OCI-LY7 (cell line): ENCODE measurements at regions not wholly inside any gene's neighbourhood (a gene's known extent, or its start where the extent isn't known, plus 50 kb on each side); places are given as distances from the start of the nearest gene placed in this dataset.

Experiments
- BruUV-seq: library from RNA; stranded (reverse); fragments of 400-500 nt; replicated peaks from 2 replicates; lab custom pipeline; 2021; lab: Mats Ljungman, UMichigan
- CTCF ChIA-PET: fragments of 300-600 bp; sonication (Branson Sonifier 250); formaldehyde crosslinking; loops from one replicate; lab custom pipeline; 2022; ENCODE audit warnings: antibody characterized with exemption; ENCODE audit not compliant: unreplicated experiment; lab: Charles Lee
- POLR2A ChIA-PET: fragments of 300-600 bp; sonication (Branson Sonifier 250); formaldehyde crosslinking; loops from one replicate; lab custom pipeline; 2022; ENCODE audit warnings: antibody characterized with exemption; lab: Charles Lee
- DNase-seq: peaks from one replicate; pipeline ENCODE4 v3.0.0-alpha.2; 2015; ENCODE audit warnings: low spot score
- H2AFZ ChIP-seq: fragments of 200-600 bp; sonication (generic), shearing (Covaris generic); 2 replicates; pipeline ENCODE4 v1.6.1; 2014; ENCODE audit warnings: mild to moderate bottlenecking, antibody characterized with exemption, low read length, moderate library complexity
- H3K27ac ChIP-seq: fragments of 200-600 bp; sonication (generic); 2 replicates; pipeline ENCODE4 v1.5.1; 2014; ENCODE audit warnings: mixed run types, low read depth, mild to moderate bottlenecking, moderate library complexity, low read length, inconsistent platforms; ENCODE audit not compliant: poor library complexity, severe bottlenecking
- H3K36me3 ChIP-seq: fragments of 200-600 bp; sonication (generic); 2 replicates; pipeline ENCODE4 v1.6.1; 2014; ENCODE audit warnings: mild to moderate bottlenecking, antibody characterized with exemption, low read length, moderate library complexity, mixed read lengths; ENCODE audit not compliant: insufficient read depth
- H3K4me1 ChIP-seq: fragments of 200-600 bp; sonication (generic); 2 replicates; pipeline ENCODE4 v1.5.1; 2014; ENCODE audit warnings: mild to moderate bottlenecking, low read length; ENCODE audit not compliant: insufficient read depth, poor library complexity, severe bottlenecking
- H3K4me2 ChIP-seq: fragments of 200-600 bp; sonication (generic); 2 replicates; pipeline ENCODE4 v1.6.1; 2014; ENCODE audit warnings: mild to moderate bottlenecking, low read length
- H3K4me3 ChIP-seq: fragments of 200-600 bp; sonication (generic); 2 replicates; pipeline ENCODE4 v1.5.1; 2014; ENCODE audit warnings: mild to moderate bottlenecking, low read depth, low read length; ENCODE audit not compliant: poor library complexity, severe bottlenecking
- H3K79me2 ChIP-seq: fragments of 200-600 bp; sonication (generic); 2 replicates; pipeline ENCODE4 v1.6.1; 2016; ENCODE audit warnings: low read depth, mild to moderate bottlenecking, low read length, moderate library complexity, mixed read lengths; ENCODE audit not compliant: insufficient read depth
- H3K9me2 ChIP-seq: fragments of 200-600 bp; sonication (generic); 2 replicates; pipeline ENCODE4 v1.6.1; 2016; ENCODE audit warnings: mild to moderate bottlenecking, low read length, mixed read lengths; ENCODE audit not compliant: insufficient read depth
- H3K9me3 ChIP-seq: fragments of 200-600 bp; sonication (generic); 2 replicates; pipeline ENCODE4 v1.6.1; 2014; ENCODE audit warnings: mild to moderate bottlenecking, mixed run types, low read length, mixed read lengths
- H4K20me1 ChIP-seq: fragments of 200-600 bp; sonication (generic); 2 replicates; pipeline ENCODE4 v1.6.1; 2014; ENCODE audit warnings: mild to moderate bottlenecking, antibody characterized with exemption, low read length, moderate library complexity, mixed read lengths; ENCODE audit not compliant: insufficient read depth
- EZH2phosphoT487 ChIP-seq: fragments of 200-600 bp; sonication (generic); IDR thresholded peaks from 2 replicates; pipeline ENCODE4 v1.6.1; 2018; ENCODE audit warnings: low read depth, borderline replicate concordance, mild to moderate bottlenecking, mixed run types, antibody characterized with exemption, low read length, moderate library complexity, mixed read lengths
- intact Hi-C: fragments of 100-400 bp; cut with micrococcal nuclease; formaldehyde crosslinking; loops from one replicate; pipeline ENCODE4 v1.10.0; 2022; ENCODE audit not compliant: unreplicated experiment
- TF ChIP-seq, protein P1 (sequence below): fragments of 200-600 bp; sonication (generic); conservative IDR thresholded peaks from 2 replicates; pipeline ENCODE4 v1.5.1; 2014; ENCODE audit warnings: mild to moderate bottlenecking, antibody characterized with exemption, low read length, moderate library complexity, mixed read lengths

- TF ChIP-seq, protein P1, sequence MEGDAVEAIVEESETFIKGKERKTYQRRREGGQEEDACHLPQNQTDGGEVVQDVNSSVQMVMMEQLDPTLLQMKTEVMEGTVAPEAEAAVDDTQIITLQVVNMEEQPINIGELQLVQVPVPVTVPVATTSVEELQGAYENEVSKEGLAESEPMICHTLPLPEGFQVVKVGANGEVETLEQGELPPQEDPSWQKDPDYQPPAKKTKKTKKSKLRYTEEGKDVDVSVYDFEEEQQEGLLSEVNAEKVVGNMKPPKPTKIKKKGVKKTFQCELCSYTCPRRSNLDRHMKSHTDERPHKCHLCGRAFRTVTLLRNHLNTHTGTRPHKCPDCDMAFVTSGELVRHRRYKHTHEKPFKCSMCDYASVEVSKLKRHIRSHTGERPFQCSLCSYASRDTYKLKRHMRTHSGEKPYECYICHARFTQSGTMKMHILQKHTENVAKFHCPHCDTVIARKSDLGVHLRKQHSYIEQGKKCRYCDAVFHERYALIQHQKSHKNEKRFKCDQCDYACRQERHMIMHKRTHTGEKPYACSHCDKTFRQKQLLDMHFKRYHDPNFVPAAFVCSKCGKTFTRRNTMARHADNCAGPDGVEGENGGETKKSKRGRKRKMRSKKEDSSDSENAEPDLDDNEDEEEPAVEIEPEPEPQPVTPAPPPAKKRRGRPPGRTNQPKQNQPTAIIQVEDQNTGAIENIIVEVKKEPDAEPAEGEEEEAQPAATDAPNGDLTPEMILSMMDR = no peak
- TF ChIP-seq EZH2phosphoT487 = no peak
- no TSS peak for BruUV-seq
- Histone ChIP-seq H3K9me3 (no peaks in the 10 kb centered on the region), H3K79me2 (no peaks in the 10 kb centered on the region), H3K4me1 (peaks cover 6% of the 10 kb centered on the region), H3K27ac (no peak overlapping the region), H3K9me2 (no peaks in the 10 kb centered on the region), H3K36me3 (no peaks in the 10 kb centered on the region), H3K4me3 (no peak overlapping the region), H3K4me2 (no peak overlapping the region), H4K20me1 (no peaks in the 10 kb centered on the region), H2AFZ (no peak overlapping the region)
- ChIA-PET POLR2A (interaction anchor here (0.7 kb wide), 1 partner anchor 295 kb away, joined by 5 read pairs; no protein-coding TSS in a partner anchor), CTCF (interaction anchor here (0.5 kb wide), 1 partner anchor 72 kb away, joined by 4 read pairs; no protein-coding TSS in a partner anchor)
- DNase-seq = no peak
- intact Hi-C loops = no loop called here
These were observed 415.0 kb downstream of the SFMBT2 start for GRCh38 chr10:6995831-6996230.

- Histone ChIP-seq H3K9me2 (no peaks in the 10 kb centered on the region), H3K27ac (no peak overlapping the region), H3K79me2 (no peaks in the 10 kb centered on the region), H3K4me3 (no peak overlapping the region), H3K36me3 (no peaks in the 10 kb centered on the region), H3K9me3 (no peaks in the 10 kb centered on the region), H2AFZ (no peak overlapping the region), H3K4me2 (no peak overlapping the region), H4K20me1 (no peaks in the 10 kb centered on the region), H3K4me1 (peaks cover 10% of the 10 kb centered on the region)
- TF ChIP-seq EZH2phosphoT487 = no peak
- TF ChIP-seq, protein P1 = no peak
- no TSS peak for BruUV-seq
- POLR2A ChIA-PET = interaction anchor here (0.6 to 0.7 kb wide), 2 partner anchors 102 to 295 kb away, joined by 3 to 5 read pairs; no protein-coding TSS in a partner anchor
- DNase-seq = no peak
- CTCF ChIA-PET = no interaction called here
- intact Hi-C loops = no loop called here
These were observed 415.3 kb upstream of the PRKCQ start for GRCh38 chr10:6995341-6995740.

DNA sequence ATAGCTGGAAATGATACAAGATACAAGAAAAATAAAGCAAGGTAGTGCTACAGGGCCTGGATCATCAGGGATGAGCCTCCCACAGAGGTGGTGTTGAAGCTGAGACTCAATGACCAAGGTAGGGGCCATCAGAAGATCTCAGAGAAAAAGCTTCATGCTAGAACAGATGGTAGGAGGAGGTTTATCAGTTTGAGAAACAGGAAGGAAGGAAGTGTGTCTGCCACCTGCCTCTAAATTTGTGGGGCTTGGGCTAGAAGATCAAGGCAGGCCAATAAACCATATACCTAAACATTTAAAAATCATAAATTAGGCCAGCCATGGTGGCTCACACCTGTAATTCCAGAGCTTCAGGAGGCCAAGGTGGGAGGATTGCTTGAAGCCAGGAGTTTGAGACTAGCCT is 410.8 kb upstream of the PRKCQ start:
- Histone ChIP-seq H3K4me1 (peaks cover 10% of the 10 kb centered on the region), H3K4me2 (peak overlapping the region; percentile 36), H3K4me3 (no peak overlapping the region), H2AFZ (0 out of 2 replicates have a peak overlapping the region, but pooled peaks have one; percentile 1), H3K79me2 (no peaks in the 10 kb centered on the region), H3K9me2 (no peaks in the 10 kb centered on the region), H3K36me3 (no peaks in the 10 kb centered on the region), H3K27ac (no peak overlapping the region), H4K20me1 (no peaks in the 10 kb centered on the region), H3K9me3 (no peaks in the 10 kb centered on the region)
- POLR2A ChIA-PET = interaction anchor here (0.6 to 0.7 kb wide), 2 partner anchors 435 to 644 kb away, joined by 3 read pairs; no protein-coding TSS in a partner anchor
- intact Hi-C loops = no loop called here
- CTCF ChIA-PET = interaction anchor here (0.6 kb wide), 1 partner anchor 51 kb away, joined by 3 read pairs; no protein-coding TSS in a partner anchor
- TF ChIP-seq EZH2phosphoT487 = no peak
- TF ChIP-seq, protein P1 = no peak
- BruUV-seq = no TSS peak
- peak; percentile 11 for DNase-seq
